Hepatocyte (in vitro differentiated cells): ENCODE measurements at regions not wholly inside any gene's neighbourhood (a gene's known extent, or its start where the extent isn't known, plus 50 kb on each side); places are given as distances from the start of the nearest gene placed in this dataset.

Experiments
- CTCF ChIP-seq: fragments of 200-600 bp; sonication (generic); IDR thresholded peaks from 2 replicates; pipeline ENCODE4 v1.5.1; 2016; ENCODE audit warnings: antibody characterized with exemption, mild to moderate bottlenecking; ENCODE audit not compliant: poor library complexity
- EZH2 ChIP-seq: fragments of 200-600 bp; sonication (generic); IDR thresholded peaks from 2 replicates; pipeline ENCODE4 v1.6.1; 2016; ENCODE audit warnings: antibody characterized with exemption, mild to moderate bottlenecking, borderline replicate concordance

GRCh38 chr20:11492386-11492785 is 425.3 kb upstream of the BTBD3 start:
- TF ChIP-seq EZH2 (no peak), CTCF (no peak)
